ENCODE measurements at regions not wholly inside any gene's neighbourhood (a gene's known extent, or its start where the extent isn't known, plus 50 kb on each side); places are given as distances from the start of the nearest gene placed in this dataset.

DNA sequence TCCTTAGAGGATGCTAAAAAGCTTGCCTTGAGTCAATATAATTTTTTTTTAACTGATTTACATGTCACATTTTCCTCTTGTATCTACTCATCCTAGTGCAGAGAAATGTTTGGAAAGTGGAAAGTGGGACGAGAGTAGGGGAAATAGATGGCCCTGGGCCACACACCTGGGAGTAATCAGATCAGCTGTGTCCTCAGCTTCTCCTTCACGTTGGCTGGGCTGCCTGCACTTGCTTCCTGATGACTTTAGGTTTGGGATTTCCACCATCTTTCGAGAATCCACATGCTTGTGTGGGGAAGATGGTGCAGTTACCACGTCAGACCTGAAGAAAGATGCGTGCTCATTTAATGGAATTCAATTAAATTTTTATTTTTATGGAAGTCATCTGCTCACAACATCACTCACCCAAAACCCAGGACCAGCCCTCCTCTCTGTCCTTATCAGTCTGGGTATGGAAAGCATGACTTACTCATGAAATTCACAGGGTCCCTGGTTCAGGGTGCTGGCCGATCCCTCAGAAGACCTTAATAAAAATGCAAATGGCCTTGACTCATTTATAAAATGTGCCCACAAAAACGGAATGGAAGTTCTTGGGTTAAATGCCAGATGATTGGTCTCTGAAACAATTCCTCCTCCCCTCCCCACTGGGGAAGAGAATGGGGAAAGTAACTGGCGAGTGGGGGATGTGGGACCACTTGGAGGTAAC, 74.5 kb upstream of the TIAM2 start:
- DNase-seq (ENCODE audit: low spot score), result no peak
- CTCF ChIA-PET (ENCODE audit: unreplicated experiment), result interaction anchor here (1.0 kb wide), 1 partner anchor 245 kb away, joined by 4 read pairs; no protein-coding TSS in a partner anchor
- BruUV-seq (replicated peaks), result no TSS peak
- TF ChIP-seq, protein P1, sequence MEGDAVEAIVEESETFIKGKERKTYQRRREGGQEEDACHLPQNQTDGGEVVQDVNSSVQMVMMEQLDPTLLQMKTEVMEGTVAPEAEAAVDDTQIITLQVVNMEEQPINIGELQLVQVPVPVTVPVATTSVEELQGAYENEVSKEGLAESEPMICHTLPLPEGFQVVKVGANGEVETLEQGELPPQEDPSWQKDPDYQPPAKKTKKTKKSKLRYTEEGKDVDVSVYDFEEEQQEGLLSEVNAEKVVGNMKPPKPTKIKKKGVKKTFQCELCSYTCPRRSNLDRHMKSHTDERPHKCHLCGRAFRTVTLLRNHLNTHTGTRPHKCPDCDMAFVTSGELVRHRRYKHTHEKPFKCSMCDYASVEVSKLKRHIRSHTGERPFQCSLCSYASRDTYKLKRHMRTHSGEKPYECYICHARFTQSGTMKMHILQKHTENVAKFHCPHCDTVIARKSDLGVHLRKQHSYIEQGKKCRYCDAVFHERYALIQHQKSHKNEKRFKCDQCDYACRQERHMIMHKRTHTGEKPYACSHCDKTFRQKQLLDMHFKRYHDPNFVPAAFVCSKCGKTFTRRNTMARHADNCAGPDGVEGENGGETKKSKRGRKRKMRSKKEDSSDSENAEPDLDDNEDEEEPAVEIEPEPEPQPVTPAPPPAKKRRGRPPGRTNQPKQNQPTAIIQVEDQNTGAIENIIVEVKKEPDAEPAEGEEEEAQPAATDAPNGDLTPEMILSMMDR (conservative IDR thresholded peaks at IDR 0.05; ENCODE audit: low read length), result no peak
- TF ChIP-seq EZH2phosphoT487 (IDR thresholded peaks at IDR 0.05; ENCODE audit: borderline replicate concordance, low read depth, low read length), result no peak
- Histone ChIP-seq H3K9me3 (ENCODE audit: low read length) (no peaks in the 10 kb centered on the region), H3K9me2 (ENCODE audit: insufficient read depth, low read length) (no peaks in the 10 kb centered on the region), H3K79me2 (ENCODE audit: insufficient read depth, low read depth, low read length) (no peaks in the 10 kb centered on the region), H3K36me3 (ENCODE audit: insufficient read depth, low read length) (no peaks in the 10 kb centered on the region), H3K4me3 (ENCODE audit: low read depth, low read length, poor library complexity, severe bottlenecking) (no peak overlapping the region), H2AFZ (ENCODE audit: low read length) (no peak overlapping the region), H3K4me1 (ENCODE audit: insufficient read depth, low read length, poor library complexity, severe bottlenecking) (peaks cover 13% of the 10 kb centered on the region), H3K4me2 (ENCODE audit: low read length) (no peak overlapping the region), H4K20me1 (ENCODE audit: insufficient read depth, low read length) (no peaks in the 10 kb centered on the region), H3K27ac (ENCODE audit: low read depth, low read length, poor library complexity, severe bottlenecking) (no peak overlapping the region)
- intact Hi-C loops (cut with micrococcal nuclease; ENCODE audit: unreplicated experiment), result no loop called here
- POLR2A ChIA-PET, result no interaction called here

DNA sequence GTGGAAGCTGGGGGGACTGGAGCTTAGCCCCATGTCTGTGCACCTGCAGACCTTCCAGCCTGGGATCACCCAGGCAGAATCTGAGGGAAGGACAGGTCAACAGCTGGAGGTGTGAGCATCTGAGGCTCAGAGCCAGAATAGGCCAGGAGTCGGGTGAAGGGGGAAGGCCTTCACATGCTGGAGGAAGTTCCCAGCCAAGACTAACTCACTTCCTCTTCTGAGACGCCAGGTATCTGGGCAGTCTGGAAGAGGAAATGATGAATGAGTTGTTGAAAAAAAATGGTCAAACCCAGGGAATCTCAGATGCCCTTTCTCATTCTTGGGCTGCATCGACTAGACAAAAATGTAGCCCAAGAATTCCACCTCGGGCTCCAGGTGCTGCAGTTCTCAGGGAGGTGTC, 73.6 kb upstream of the TIAM2 start:
- peak; percentile 40 for DNase-seq (ENCODE audit: low spot score)
- intact Hi-C loops (cut with micrococcal nuclease; ENCODE audit: unreplicated experiment), result no loop called here
- TF ChIP-seq, protein P1 (conservative IDR thresholded peaks at IDR 0.05; ENCODE audit: low read length), result no peak
- TF ChIP-seq EZH2phosphoT487 (IDR thresholded peaks at IDR 0.05; ENCODE audit: borderline replicate concordance, low read depth, low read length), result no peak
- H3K9me3 ChIP-seq (ENCODE audit: low read length), result no peaks in the 10 kb centered on the region
- ChIA-PET POLR2A (no interaction called here), CTCF (ENCODE audit: unreplicated experiment) (interaction anchor here (0.6 to 1.0 kb wide), 2 partner anchors 13 to 246 kb away, joined by 4 to 7 read pairs; no protein-coding TSS in a partner anchor)
- H3K4me2 ChIP-seq (ENCODE audit: low read length), result 0 out of 2 replicates have a peak overlapping the region, but pooled peaks have one; percentile 7
- no peak overlapping the region for H3K4me3 ChIP-seq (ENCODE audit: low read depth, low read length, poor library complexity, severe bottlenecking)
- no peaks in the 10 kb centered on the region for H3K79me2 ChIP-seq (ENCODE audit: insufficient read depth, low read depth, low read length)
- no peaks in the 10 kb centered on the region for H3K9me2 ChIP-seq (ENCODE audit: insufficient read depth, low read length)
- no peak overlapping the region for H2AFZ ChIP-seq (ENCODE audit: low read length)
- no peak overlapping the region for H3K27ac ChIP-seq (ENCODE audit: low read depth, low read length, poor library complexity, severe bottlenecking)
- no peaks in the 10 kb centered on the region for H3K36me3 ChIP-seq (ENCODE audit: insufficient read depth, low read length)
- no peaks in the 10 kb centered on the region for H4K20me1 ChIP-seq (ENCODE audit: insufficient read depth, low read length)
- BruUV-seq (replicated peaks), result no TSS peak
- peaks cover 13% of the 10 kb centered on the region for H3K4me1 ChIP-seq (ENCODE audit: insufficient read depth, low read length, poor library complexity, severe bottlenecking)

DNA sequence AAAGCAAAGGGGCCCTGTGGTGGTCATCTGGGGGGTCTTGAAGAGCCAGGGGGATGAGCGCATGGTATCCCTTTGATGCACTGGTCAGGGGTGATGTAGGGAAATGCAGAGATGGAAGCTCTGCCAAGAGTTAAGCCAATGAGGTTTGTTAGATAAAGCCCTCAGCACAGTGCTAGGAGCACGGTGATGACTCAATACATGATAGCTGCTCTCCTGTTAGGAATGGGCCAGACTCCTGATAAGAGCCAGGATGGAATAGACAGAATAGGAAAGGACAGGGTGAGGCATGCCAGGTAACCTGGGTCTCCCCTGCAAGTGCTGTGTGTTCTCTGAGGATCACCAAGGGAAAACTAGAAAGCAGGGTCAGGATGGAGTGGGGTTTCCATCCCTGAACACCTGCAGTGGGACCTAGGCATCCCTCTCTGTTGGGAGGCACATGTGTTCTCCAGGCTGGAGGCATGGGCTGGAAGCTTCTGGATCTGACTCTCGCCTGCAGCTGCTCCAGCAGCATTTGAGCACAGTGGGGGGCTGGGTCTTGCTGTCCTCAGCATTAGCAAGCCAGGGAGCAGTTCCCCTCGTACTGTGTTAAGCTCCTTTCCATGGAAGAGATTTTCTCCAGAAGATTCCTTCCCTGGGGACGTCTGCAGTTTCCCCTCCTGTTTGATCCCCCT, 71.8 kb upstream of the TIAM2 start:
- DNase-seq (ENCODE audit: low spot score), result no peak
- TF ChIP-seq, protein P1 (conservative IDR thresholded peaks at IDR 0.05; ENCODE audit: low read length), result no peak
- TF ChIP-seq EZH2phosphoT487 (IDR thresholded peaks at IDR 0.05; ENCODE audit: borderline replicate concordance, low read depth, low read length), result no peak
- H3K36me3 ChIP-seq (ENCODE audit: insufficient read depth, low read length), result no peaks in the 10 kb centered on the region
- H3K9me3 ChIP-seq (ENCODE audit: low read length), result no peaks in the 10 kb centered on the region
- H3K4me2 ChIP-seq (ENCODE audit: low read length), result no peak overlapping the region
- H3K4me1 ChIP-seq (ENCODE audit: insufficient read depth, low read length, poor library complexity, severe bottlenecking), result peaks cover 13% of the 10 kb centered on the region
- intact Hi-C loops (cut with micrococcal nuclease; ENCODE audit: unreplicated experiment), result no loop called here
- BruUV-seq (replicated peaks), result no TSS peak
- no peaks in the 10 kb centered on the region for H4K20me1 ChIP-seq (ENCODE audit: insufficient read depth, low read length)
- CTCF ChIA-PET (ENCODE audit: unreplicated experiment), result interaction anchor here (0.8 kb wide), 1 partner anchor 248 kb away, joined by 4 read pairs; no protein-coding TSS in a partner anchor
- no peak overlapping the region for H2AFZ ChIP-seq (ENCODE audit: low read length)
- H3K9me2 ChIP-seq (ENCODE audit: insufficient read depth, low read length), result no peaks in the 10 kb centered on the region
- H3K27ac ChIP-seq (ENCODE audit: low read depth, low read length, poor library complexity, severe bottlenecking), result no peak overlapping the region
- H3K4me3 ChIP-seq (ENCODE audit: low read depth, low read length, poor library complexity, severe bottlenecking), result no peak overlapping the region
- POLR2A ChIA-PET, result interaction anchor here (0.6 to 0.7 kb wide), 4 partner anchors 170 to 298 kb away, joined by 3 to 7 read pairs (median 4); no protein-coding TSS in a partner anchor
- no peaks in the 10 kb centered on the region for H3K79me2 ChIP-seq (ENCODE audit: insufficient read depth, low read depth, low read length)

All from OCI-LY7 (cell line).